PC-3 (cell line): ENCODE measurements at regions not wholly inside any gene's neighbourhood (a gene's known extent, or its start where the extent isn't known, plus 50 kb on each side); places are given as distances from the start of the nearest gene placed in this dataset.

Experiments used
- ATAC-seq: fragments of 200-7000 bp; cut with Tn5 transposase; 2 replicates; pipeline ENCODE4 v1.9.1; 2020; ENCODE audit warnings: mild to moderate bottlenecking, moderate library complexity
- BruUV-seq: library from RNA; stranded (reverse); fragments of 400-500 nt; replicated peaks from 2 replicates; lab custom pipeline; 2021; lab: Mats Ljungman, UMichigan
- CTCF ChIA-PET: fragments of 300-600 bp; sonication (Branson Sonifier 250); formaldehyde crosslinking; loops from one replicate; lab custom pipeline; 2022; ENCODE audit warnings: antibody characterized with exemption; lab: Charles Lee
- POLR2A ChIA-PET: fragments of 300-600 bp; sonication (Branson Sonifier 250); formaldehyde crosslinking; loops from one replicate; lab custom pipeline; 2022; ENCODE audit warnings: antibody characterized with exemption; ENCODE audit not compliant: unreplicated experiment; lab: Charles Lee
- DNase-seq: peaks from one replicate; pipeline ENCODE4 v3.0.0-alpha.2; 2015
- H2AFZ ChIP-seq: fragments of 300-600 bp; sonication (generic); 2 replicates; pipeline ENCODE4 v1.6.0; 2016; ENCODE audit warnings: antibody characterized with exemption, low read length
- H3F3A ChIP-seq: fragments of 300-600 bp; sonication (generic); one replicate; pipeline ENCODE4 v1.6.0; 2017; ENCODE audit warnings: antibody characterized with exemption, low read length, control low read depth, mild to moderate bottlenecking; ENCODE audit not compliant: unreplicated experiment
- H3K27ac ChIP-seq: fragments of 300-600 bp; sonication (generic); 2 replicates; pipeline ENCODE4 v1.5.1; 2016; ENCODE audit warnings: mild to moderate bottlenecking, low read length
- H3K27me3 ChIP-seq: fragments of 300-600 bp; sonication (generic); 2 replicates; pipeline ENCODE4 v1.6.1; 2016; ENCODE audit warnings: low read length, mixed read lengths
- H3K36me3 ChIP-seq: fragments of 300-600 bp; sonication (generic); 2 replicates; pipeline ENCODE4 v1.6.1; 2016; ENCODE audit warnings: low read depth, mixed run types, low read length, mixed read lengths
- H3K4me1 ChIP-seq: fragments of 300-600 bp; sonication (generic); 2 replicates; pipeline ENCODE4 v1.5.1; 2016; ENCODE audit warnings: low read length; ENCODE audit not compliant: insufficient read depth
- H3K4me2 ChIP-seq: fragments of 300-600 bp; sonication (generic); 2 replicates; pipeline ENCODE4 v1.6.0; 2016; ENCODE audit warnings: low read length
- H3K4me3 ChIP-seq: fragments of 300-600 bp; sonication (generic); 2 replicates; pipeline ENCODE4 v1.5.1; 2016; ENCODE audit warnings: mild to moderate bottlenecking, low read length, mixed read lengths
- H3K79me2 ChIP-seq: fragments of 300-600 bp; sonication (generic); 2 replicates; pipeline ENCODE4 v1.6.1; 2017; ENCODE audit warnings: low read length, mixed read lengths
- H3K9ac ChIP-seq: fragments of 300-600 bp; sonication (generic); 2 replicates; pipeline ENCODE4 v1.6.0; 2016; ENCODE audit warnings: mild to moderate bottlenecking, low read length
- H3K9me2 ChIP-seq: fragments of 300-600 bp; sonication (generic); replicated peaks from 2 replicates; pipeline ENCODE4 v1.6.1; 2016; ENCODE audit warnings: mixed run types, low read length, mixed read lengths
- H3K9me3 ChIP-seq: fragments of 300-600 bp; sonication (generic); 2 replicates; pipeline ENCODE4 v1.6.1; 2016; ENCODE audit warnings: low read length, mixed read lengths
- H4K20me1 ChIP-seq: fragments of 300-600 bp; sonication (generic); 2 replicates; pipeline ENCODE4 v1.6.1; 2016; ENCODE audit warnings: low read length, mixed read lengths
- CTCF ChIP-seq: fragments of 300-600 bp; sonication (generic); conservative IDR thresholded peaks from 2 replicates; pipeline ENCODE4 v1.5.1; 2017; ENCODE audit warnings: antibody characterized with exemption, low read depth, mild to moderate bottlenecking, low read length
- EZH2 ChIP-seq: fragments of 300-600 bp; sonication (generic); IDR thresholded peaks from one replicate; pipeline ENCODE4 v1.6.1; 2017; ENCODE audit warnings: antibody characterized with exemption, mild to moderate bottlenecking, low read length; ENCODE audit not compliant: unreplicated experiment
- EZH2phosphoT487 ChIP-seq: fragments of 300-600 bp; sonication (generic); IDR thresholded peaks from 2 replicates; pipeline ENCODE4 v1.6.1; 2018; ENCODE audit warnings: mild to moderate bottlenecking, antibody characterized with exemption, low read length, borderline replicate concordance
- intact Hi-C: fragments of 100-400 bp; cut with micrococcal nuclease; formaldehyde crosslinking; loops from 2 replicates; pipeline ENCODE4 v1.9.0; 2023

- Histone ChIP-seq H3K9me3 (no peaks in the 10 kb centered on the region), H3K9ac (no peak overlapping the region)
- POLR2A ChIA-PET: no interaction called here
Observed at GRCh38 chr7:37536706-37537105, 88.0 kb upstream of the ELMO1 start.

GRCh38 chr7:37537439-37537838, 88.8 kb upstream of the ELMO1 start:
- ChIA-PET CTCF (no interaction called here), POLR2A (no interaction called here)
- H3K4me3 ChIP-seq: no peak overlapping the region
- H3K27me3 ChIP-seq: no peaks in the 10 kb centered on the region
- no peaks in the 10 kb centered on the region for H3K9me2 ChIP-seq
- no peaks in the 10 kb centered on the region for H3F3A ChIP-seq
- no peak overlapping the region for H3K27ac ChIP-seq
- H3K36me3 ChIP-seq: no peaks in the 10 kb centered on the region
- H3K9me3 ChIP-seq: no peaks in the 10 kb centered on the region
- H2AFZ ChIP-seq: no peak overlapping the region
- BruUV-seq: no TSS peak
- intact Hi-C loops: no loop called here
- no peaks in the 10 kb centered on the region for H4K20me1 ChIP-seq
- TF ChIP-seq EZH2 (no peak), EZH2phosphoT487 (no peak), CTCF (no peak)
- H3K4me2 ChIP-seq: no peak overlapping the region
- no peak overlapping the region for H3K9ac ChIP-seq
- no peak for DNase-seq
- no peak for ATAC-seq
- no peaks in the 10 kb centered on the region for H3K4me1 ChIP-seq
- H3K79me2 ChIP-seq: no peaks in the 10 kb centered on the region

More at GRCh38 chr7:37536706-37537105, 88.0 kb upstream of the ELMO1 start:
- H3K4me3 ChIP-seq: no peak overlapping the region
- ATAC-seq: no peak
- no peaks in the 10 kb centered on the region for H4K20me1 ChIP-seq
- H3K36me3 ChIP-seq: no peaks in the 10 kb centered on the region
- H3K27me3 ChIP-seq: no peaks in the 10 kb centered on the region
- no peak overlapping the region for H3K4me2 ChIP-seq
- H3K79me2 ChIP-seq: no peaks in the 10 kb centered on the region
- no peak overlapping the region for H3K27ac ChIP-seq
- no peak overlapping the region for H2AFZ ChIP-seq
- H3K4me1 ChIP-seq: no peaks in the 10 kb centered on the region
- no peaks in the 10 kb centered on the region for H3F3A ChIP-seq
- no peak for TF ChIP-seq CTCF
- no TSS peak for BruUV-seq
- no peaks in the 10 kb centered on the region for H3K9me2 ChIP-seq
- CTCF ChIA-PET: no interaction called here
- intact Hi-C loops: no loop called here
- DNase-seq: no peak

- Histone ChIP-seq H3K4me1 (no peaks in the 10 kb centered on the region), H3K4me3 (no peak overlapping the region), H3K9me2 (no peaks in the 10 kb centered on the region), H3K27ac (no peak overlapping the region), H3K36me3 (no peaks in the 10 kb centered on the region), H3K27me3 (no peaks in the 10 kb centered on the region), H3K4me2 (no peak overlapping the region), H2AFZ (no peak overlapping the region), H4K20me1 (no peaks in the 10 kb centered on the region), H3K9me3 (no peaks in the 10 kb centered on the region), H3F3A (no peaks in the 10 kb centered on the region), H3K9ac (no peak overlapping the region), H3K79me2 (no peaks in the 10 kb centered on the region)
- ChIA-PET CTCF (no interaction called here), POLR2A (no interaction called here)
- no peak for TF ChIP-seq EZH2phosphoT487
- no peak for TF ChIP-seq CTCF
- TF ChIP-seq EZH2: no peak
- no peak for DNase-seq
- no TSS peak for BruUV-seq
- no peak for ATAC-seq
- intact Hi-C loops: no loop called here
Observed at GRCh38 chr7:37538945-37539344, 90.3 kb upstream of the ELMO1 start.
